NCI-H82 treated with DMSO at 0.1 percent for 48 hours (cell line): ENCODE measurements at regions not wholly inside any gene's neighbourhood (a gene's known extent, or its start where the extent isn't known, plus 50 kb on each side); places are given as distances from the start of the nearest gene placed in this dataset.

Experiments
- DNase-seq: peaks from one replicate; lab custom pipeline; 2025; ENCODE audit not compliant: unreplicated experiment; lab: John Stamatoyannopoulos, UW

- DNase-seq = no peak
Measured at GRCh38 chr4:15130441-15130840, 128.2 kb downstream of the CPEB2 start.

GRCh38 chr4:15131551-15131950 lies 129.3 kb downstream of the CPEB2 start:
- no peak for DNase-seq

- no peak for DNase-seq
Measured at GRCh38 chr4:15132739-15133138, 130.5 kb downstream of the CPEB2 start.

- no peak for DNase-seq
Measured at GRCh38 chr4:15139599-15139998, 137.3 kb downstream of the CPEB2 start.

- no peak for DNase-seq
Measured at GRCh38 chr4:15142201-15142600, 139.9 kb downstream of the CPEB2 start.

- no peak for DNase-seq
Measured at GRCh38 chr4:15143551-15143950, 141.3 kb downstream of the CPEB2 start.

GRCh38 chr4:15144249-15144966 lies 142.1 kb downstream of the CPEB2 start:
- DNase-seq = no peak

- no peak for DNase-seq
Measured at GRCh38 chr4:15144967-15145295, 142.7 kb downstream of the CPEB2 start.

GRCh38 chr4:15145709-15146108 lies 143.4 kb downstream of the CPEB2 start:
- DNase-seq = no peak

- DNase-seq = no peak
Measured at GRCh38 chr4:15147714-15148113, 145.4 kb downstream of the CPEB2 start.

- no peak for DNase-seq
Measured at GRCh38 chr4:15148199-15148598, 145.9 kb downstream of the CPEB2 start.

GRCh38 chr4:15148691-15149090 lies 146.4 kb downstream of the CPEB2 start:
- DNase-seq = no peak

- DNase-seq = no peak
Measured at GRCh38 chr4:15149234-15149838, 147.1 kb downstream of the CPEB2 start.

- DNase-seq = no peak
Measured at GRCh38 chr4:15149839-15150592, 147.7 kb downstream of the CPEB2 start.

GRCh38 chr4:15150631-15151030 lies 148.3 kb downstream of the CPEB2 start:
- no peak for DNase-seq

- DNase-seq = no peak
Measured at GRCh38 chr4:15151033-15151432, 148.8 kb downstream of the CPEB2 start.

GRCh38 chr4:15153662-15154061 lies 151.4 kb downstream of the CPEB2 start:
- no peak for DNase-seq

GRCh38 chr4:15158406-15159091 lies 156.3 kb downstream of the CPEB2 start:
- DNase-seq = no peak

GRCh38 chr4:15159477-15160019 lies 157.3 kb downstream of the CPEB2 start:
- DNase-seq = no peak

GRCh38 chr4:15161439-15161838 lies 159.2 kb downstream of the CPEB2 start:
- DNase-seq = no peak

- no peak for DNase-seq
Measured at GRCh38 chr4:15162046-15162445, 159.8 kb downstream of the CPEB2 start.
